K562 (cell line): ENCODE measurements at regions not wholly inside any gene's neighbourhood (a gene's known extent, or its start where the extent isn't known, plus 50 kb on each side); places are given as distances from the start of the nearest gene placed in this dataset.
A peak's percentile ranks its signal among the peaks of the same experiment; 100 is the strongest.

ENCODE experiments used
- ATAC-seq: fragments of 200-7000 bp; cut with Tn5 transposase; 3 replicates; pipeline ENCODE4 v1.9.1; 2020; ENCODE audit warnings: moderate library complexity
- BruUV-seq: library from RNA; stranded (reverse); fragments of 400-500 nt; replicated peaks from 2 replicates; lab custom pipeline; 2021; lab: Mats Ljungman, UMichigan
- CTCF ChIA-PET: fragments of 300-600 bp; formaldehyde crosslinking; extraction: SDS; loops from one replicate; lab custom pipeline; 2021; ENCODE audit warnings: low intra/inter-chr PET ratio; lab: Yijun Ruan, JAX
- POLR2A ChIA-PET: fragments of 300-600, 350-650 bp; sonication (Branson Sonifier 250); formaldehyde crosslinking; extraction: SDS; loops from one replicate; lab custom pipeline; 2021; ENCODE audit warnings: antibody characterized with exemption, inconsistent platforms; lab: Yijun Ruan, JAX
- DNase-seq, 4 experiments: peaks; one replicate each; pipeline versions ENCODE4 v3.0.0 to v3.0.0-alpha.2; 2011 to 2018; ENCODE audit warnings: low spot score in 3 of 4, mixed read lengths in 3 of 4; ENCODE audit errors: extremely low read depth in 1 of 4
- FAIRE-seq: peaks from 2 replicates; lab custom pipeline; 2011; peaks lifted over from hg19 to GRCh38; lab: Jason Lieb, UNC
- H2AFZ ChIP-seq: 2 replicates; pipeline ENCODE4 v1.6.0; 2011; ENCODE audit warnings: low read depth, low read length, control low read depth, inconsistent platforms
- H3K27ac ChIP-seq: fragments of 200-600 bp; 3 replicates; pipeline ENCODE4 v1.8.0; 2011; ENCODE audit warnings: low read depth, mild to moderate bottlenecking, control low read depth, inconsistent platforms, low read length, moderate library complexity, mixed read lengths; ENCODE audit errors: extremely low read depth
- H3K27me3 ChIP-seq, 2 experiments: fragments of 300-600 bp in 1 of 2; 2 replicates in 1 of 2; 3 replicates in 1 of 2; pipeline versions ENCODE4 v1.6.0 to v1.8.0; 2011; ENCODE audit warnings: inconsistent platforms in 2 of 2, low read length in 2 of 2, mild to moderate bottlenecking in 1 of 2, mixed read lengths in 1 of 2, moderate library complexity in 1 of 2; ENCODE audit not compliant: control insufficient read depth in 2 of 2, insufficient read depth in 2 of 2
- H3K36me3 ChIP-seq: fragments of 300-600 bp; 3 replicates; pipeline ENCODE4 v1.8.0; 2011; ENCODE audit warnings: mild to moderate bottlenecking, low read length, inconsistent platforms; ENCODE audit not compliant: control insufficient read depth, insufficient read depth
- H3K4me1 ChIP-seq, 2 experiments: fragments of 200-600 bp in 1 of 2; replicated peaks in 1 of 2; 2 replicates in 1 of 2; 3 replicates in 1 of 2; pipeline versions ENCODE4 v1.5.1 to v1.8.0; 2011; ENCODE audit warnings: inconsistent platforms in 2 of 2, low read length in 2 of 2, mild to moderate bottlenecking in 1 of 2, mixed read lengths in 1 of 2, moderate library complexity in 1 of 2; ENCODE audit not compliant: control insufficient read depth in 2 of 2, insufficient read depth in 2 of 2
- H3K4me2 ChIP-seq: 2 replicates; pipeline ENCODE4 v1.6.1; 2011; ENCODE audit warnings: low read length, control low read depth, inconsistent platforms, mixed read lengths; ENCODE audit not compliant: insufficient read depth
- H3K4me3 ChIP-seq: fragments of 200-600 bp; sonication (generic), shearing (Covaris generic); 2 replicates; pipeline ENCODE4 v1.5.1; 2016; ENCODE audit warnings: control low read depth, inconsistent platforms
- H3K79me2 ChIP-seq: fragments of 200-600 bp; 3 replicates; pipeline ENCODE4 v1.8.0; 2011; ENCODE audit warnings: low read length, inconsistent platforms; ENCODE audit not compliant: control insufficient read depth, insufficient read depth
- H3K9ac ChIP-seq, 2 experiments: 2 replicates each; pipeline versions ENCODE4 v1.6.0 to v1.6.1; 2011; ENCODE audit warnings: low read depth in 2 of 2, low read length in 2 of 2, control low read depth in 1 of 2, inconsistent platforms in 1 of 2, mild to moderate bottlenecking in 1 of 2, mixed read lengths in 1 of 2; ENCODE audit not compliant: insufficient read depth in 1 of 2
- H3K9me1 ChIP-seq: one replicate; pipeline ENCODE4 v1.6.0; 2011; ENCODE audit warnings: inconsistent platforms, mild to moderate bottlenecking, low read length, moderate library complexity; ENCODE audit not compliant: control insufficient read depth, insufficient read depth
- H3K9me3 ChIP-seq: replicated peaks from 2 replicates; pipeline ENCODE4 v1.5.1; 2011; ENCODE audit warnings: low read depth, low read length, inconsistent platforms; ENCODE audit not compliant: control insufficient read depth, insufficient read depth
- H4K20me1 ChIP-seq: replicated peaks from 2 replicates; pipeline ENCODE4 v1.6.1; 2011; ENCODE audit warnings: low read length, inconsistent platforms, mixed read lengths; ENCODE audit not compliant: control insufficient read depth, insufficient read depth
- CCAR2 ChIP-seq: fragments of 200-400 bp; formaldehyde crosslinking; IDR thresholded peaks from 2 replicates; pipeline ENCODE4 v1.6.1; 2017; ENCODE audit warnings: mild to moderate bottlenecking, low read depth, low read length
- POU5F1 ChIP-seq: fragments of 150-350 bp; IDR thresholded peaks from 2 replicates; pipeline ENCODE4 v1.6.1; 2014; ENCODE audit warnings: borderline replicate concordance, low read length, low read depth, mild to moderate bottlenecking; ENCODE audit not compliant: partially characterized antibody
- RCOR1 ChIP-seq, 2 experiments: IDR thresholded peaks; 2 replicates each; pipeline ENCODE4 v1.6.1; 2012; ENCODE audit warnings: low read depth in 2 of 2, low read length in 2 of 2, borderline replicate concordance in 1 of 2, improper control_type of control experiment in 1 of 2
- REST ChIP-seq, 2 experiments: fragments of 450-650 bp; formaldehyde crosslinking in 1 of 2; IDR thresholded peaks; 2 replicates each; pipeline versions ENCODE4 v1.4.0 to v1.6.1; 2014 to 2020; ENCODE audit warnings: mild to moderate bottlenecking in 2 of 2, borderline replicate concordance in 1 of 2, low read depth in 1 of 2
- SMAD3 ChIP-seq: fragments of 450-650 bp; formaldehyde crosslinking; conservative IDR thresholded peaks from 2 replicates; pipeline ENCODE4 v1.4.0; 2020; ENCODE audit warnings: mild to moderate bottlenecking
- TCF15 ChIP-seq: fragments of 250-450 bp; sonication (Bioruptor Pico); IDR thresholded peaks from 2 replicates; pipeline ENCODE4 v1.8.0; 2022; ENCODE audit warnings: moderate library complexity, mild to moderate bottlenecking, inconsistent platforms
- WGBS: fragments of 100-300 bp; shearing (Covaris generic); methylation state at CpG from one replicate; pipeline ENCODE4 v1.1.6; 2016; ENCODE audit warnings: low coverage, mixed read lengths; ENCODE audit not compliant: insufficient coverage; ENCODE audit errors: missing lambda C conversion rate; 5-methylcytosine and 5-hydroxymethylcytosine counted together
- in situ Hi-C: fragments of 300-500 bp; cut with MboI; formaldehyde crosslinking; loops from 4 replicates; pipeline ENCODE4 v1.15.0; 2018; ENCODE audit warnings: inconsistent platforms, mixed read lengths
- intact Hi-C: fragments of 100-400 bp; cut with micrococcal nuclease; formaldehyde crosslinking; loops from 2 replicates; pipeline ENCODE4 v1.14.2; 2022

DNA sequence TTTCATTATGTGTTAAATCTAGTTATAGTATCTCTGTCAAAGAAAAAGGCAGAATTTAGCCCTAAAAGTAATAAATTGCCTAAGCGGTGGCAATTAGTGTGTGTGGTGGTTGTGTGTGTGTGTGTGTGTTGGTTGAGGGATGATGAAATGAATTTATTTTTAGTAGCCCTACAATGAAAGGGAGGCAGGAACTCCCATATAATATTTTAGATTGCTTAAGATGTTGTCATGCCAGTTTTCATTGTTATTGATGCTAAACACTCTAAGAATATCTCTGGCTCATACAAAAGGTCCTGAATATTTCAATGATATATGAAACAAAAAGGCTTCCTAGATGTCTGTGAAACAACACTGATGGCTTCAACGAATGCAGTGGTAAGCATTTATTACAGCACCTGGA lies 140.6 kb upstream of the TBC1D5 start:
- H3K9me1 ChIP-seq = no peaks in the 10 kb centered on the region
- no peak for FAIRE-seq
- H3K27me3 ChIP-seq = peaks cover 0 to 6% of the 10 kb centered on the region in 2 experiments; a peak in 2 of 5 replicates
- no peaks in the 10 kb centered on the region for H3K79me2 ChIP-seq
- intact Hi-C loops = no loop called here
- no peak overlapping the region for H3K4me3 ChIP-seq
- no peak overlapping the region for H3K4me2 ChIP-seq
- no TSS peak for BruUV-seq
- 0 out of 2 replicates have a peak, but pooled peaks cover 4% of the 10 kb centered on the region for H4K20me1 ChIP-seq
- no peaks in the 10 kb centered on the region for H3K9me3 ChIP-seq
- no peak for DNase-seq
- CTCF ChIA-PET = no interaction called here
- H3K27ac ChIP-seq = no peak overlapping the region
- no peak for TF ChIP-seq CCAR2
- WGBS = 24% methylated on average over 2 of the region's 2 CpGs
- no peak overlapping the region for H2AFZ ChIP-seq
- no peak for ATAC-seq
- POLR2A ChIA-PET = no interaction called here
- in situ Hi-C loops = no loop called here
- no peaks in the 10 kb centered on the region for H3K4me1 ChIP-seq
- H3K9ac ChIP-seq = no peak overlapping the region
- no peaks in the 10 kb centered on the region for H3K36me3 ChIP-seq

DNA sequence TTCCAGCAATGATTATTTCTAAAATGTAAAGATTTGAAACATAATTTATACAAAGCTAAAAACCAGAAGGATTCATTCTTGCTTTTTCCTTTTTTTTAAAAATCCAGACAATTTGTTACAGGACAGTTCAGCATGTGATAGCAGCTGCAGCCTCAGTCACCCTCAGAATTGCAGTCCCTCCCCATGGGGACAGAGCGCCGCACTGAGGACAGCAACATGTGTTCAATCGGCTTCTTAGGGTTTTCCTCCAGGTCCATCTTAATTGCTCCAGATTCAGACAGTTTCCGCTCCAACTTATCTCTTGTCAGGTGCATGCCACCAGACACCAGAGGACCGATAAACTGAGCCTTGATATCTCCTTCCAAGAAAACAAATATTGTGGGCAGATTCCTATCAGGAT lies 134.9 kb upstream of the TBC1D5 start:
- Histone ChIP-seq H3K9me1 (no peaks in the 10 kb centered on the region), H3K27ac (no peak overlapping the region), H3K4me2 (no peak overlapping the region), H2AFZ (no peak overlapping the region), H3K36me3 (no peaks in the 10 kb centered on the region), H3K4me1 (peaks cover 0 to 3% of the 10 kb centered on the region in 2 experiments; a peak in 1 of 5 replicates), H3K4me3 (no peak overlapping the region), H3K79me2 (no peaks in the 10 kb centered on the region), H3K9me3 (no peaks in the 10 kb centered on the region), H3K9ac (no peak overlapping the region), H3K27me3 (peaks cover 0 to 6% of the 10 kb centered on the region in 2 experiments; a peak in 2 of 5 replicates), H4K20me1 (0 out of 2 replicates have a peak, but pooled peaks cover 4% of the 10 kb centered on the region)
- WGBS = 1% methylated on average over 5 of the region's 5 CpGs
- peak; percentile 23 for FAIRE-seq
- no TSS peak for BruUV-seq
- peak in 1 of 4 experiments; percentile 56 for DNase-seq
- ChIA-PET POLR2A (interaction anchor here (0.8 to 1.2 kb wide), 2 partner anchors 9 to 24 kb away, joined by 3 to 4 read pairs; no protein-coding TSS in a partner anchor), CTCF (interaction anchor here (0.9 kb wide), 1 partner anchor 404 kb away, joined by 4 read pairs; no protein-coding TSS in a partner anchor)
- ATAC-seq = peak; percentile 85
- in situ Hi-C loops = no loop called here
- intact Hi-C loops = loop anchor here (1.0 kb wide), 1 partner anchor 79 kb away; no protein-coding TSS in a partner anchor
- TF ChIP-seq TCF15 (CRISPR knock-in tag) = no peak
- no peak for TF ChIP-seq SMAD3
- TF ChIP-seq REST (IDR thresholded peaks at IDR 0.05; ENCODE audit: borderline replicate concordance) = peak; percentile 18; the same call in 1 of the 2 replicates
- no peak for TF ChIP-seq REST (CRISPR knock-in tag; IDR thresholded peaks at IDR 0.05; ENCODE audit: low read depth)
- TF ChIP-seq POU5F1 = no peak
- 0 out of 4 replicates have a peak, but pooled peaks of 1 of the 2 experiments have one; percentile 35 for TF ChIP-seq RCOR1 (IDR thresholded peaks at IDR 0.05; ENCODE audit: borderline replicate concordance in 1 of 2, low read depth in 2 of 2, low read length in 2 of 2)
